Spleen (tissue), 11 donors: ENCODE measurements at regions not wholly inside any gene's neighbourhood (a gene's known extent, or its start where the extent isn't known, plus 50 kb on each side); places are given as distances from the start of the nearest gene placed in this dataset.

Source experiments
- DNase-seq: peaks from one replicate; pipeline ENCODE4 v3.0.0-alpha.2; 2020
- H3K27ac ChIP-seq, 8 donors: fragments of 200-600 bp; sonication (generic) in 7 of 8; 1 replicate in 4 of 8; 2 replicates in 4 of 8; pipeline versions ENCODE4 v1.5.0 to v1.8.0; 2016 to 2021; ENCODE audit warnings: inconsistent platforms in 4 of 8, mild to moderate bottlenecking in 4 of 8, moderate library complexity in 1 of 8
- H3K27me3 ChIP-seq, 7 donors: fragments of 200-600 bp; sonication (generic) in 6 of 7; replicated peaks in 1 of 7; 1 replicate in 4 of 7; 2 replicates in 3 of 7; pipeline versions ENCODE4 v1.5.0 to v1.8.0; 2016 to 2021; ENCODE audit warnings: inconsistent platforms in 3 of 7, mild to moderate bottlenecking in 1 of 7
- H3K36me3 ChIP-seq, 6 donors: fragments of 200-600 bp; sonication (generic) in 5 of 6; 1 replicate in 4 of 6; 2 replicates in 2 of 6; pipeline versions ENCODE4 v1.5.0 to v1.8.0; 2016 to 2021; ENCODE audit warnings: inconsistent platforms in 2 of 6
- H3K4me1 ChIP-seq, 6 donors: fragments of 200-600 bp; sonication (generic) in 5 of 6; 1 replicate in 3 of 6; 2 replicates in 3 of 6; pipeline versions ENCODE4 v1.5.0 to v1.8.0; 2016 to 2021; ENCODE audit warnings: inconsistent platforms in 3 of 6
- H3K4me3 ChIP-seq, 8 donors: fragments of 200-600 bp; sonication (generic) in 7 of 8; 1 replicate in 4 of 8; 2 replicates in 4 of 8; pipeline versions ENCODE4 v1.5.0 to v1.8.0; 2016 to 2021; ENCODE audit warnings: inconsistent platforms in 4 of 8, mild to moderate bottlenecking in 4 of 8, moderate library complexity in 2 of 8
- H3K9me3 ChIP-seq, 8 donors: fragments of 200-600 bp; sonication (generic) in 7 of 8; 1 replicate in 4 of 8; 2 replicates in 4 of 8; pipeline versions ENCODE4 v1.5.0 to v1.8.0; 2016 to 2021; ENCODE audit warnings: inconsistent platforms in 4 of 8
- POLR2A ChIP-seq, 3 donors: fragments of 450-650 bp; IDR thresholded peaks; one replicate each; pipeline ENCODE4 v1.5.1; 2017; ENCODE audit warnings: antibody characterized with exemption in 3 of 3, mild to moderate bottlenecking in 1 of 3
- POLR2AphosphoS5 ChIP-seq, 3 donors: sonication (generic); formaldehyde crosslinking; IDR thresholded peaks; one replicate each; pipeline ENCODE4 v1.5.1; 2017; ENCODE audit warnings: antibody characterized with exemption in 3 of 3
- WGBS, 5 donors: extraction: QIAGEN DNeasy Blood & Tissue Kit in 3 of 5; methylation state at CpG; one replicate each; pipeline versions ENCODE4 v1.1.5 to v1.1.7; 2013 to 2018; 5-methylcytosine and 5-hydroxymethylcytosine counted together
- intact Hi-C: fragments of 100-400 bp; cut with DNase I; formaldehyde crosslinking; loops from one replicate; pipeline ENCODE4 v1.15.0; 2023; ENCODE audit warnings: low total_unique reads
- TF ChIP-seq, protein P1 (sequence below), 11 experiments: fragments of 200-600 bp in 7 of 11; fragments of 450-650 bp in 4 of 11; sonication (generic) in 4 of 11; IDR thresholded peaks in 8 of 11; conservative IDR thresholded peaks in 3 of 11; 1 replicate in 7 of 11; 2 replicates in 4 of 11; pipeline versions ENCODE4 v1.4.0 to v1.8.0; 2016 to 2021; ENCODE audit warnings: antibody characterized with exemption in 11 of 11, inconsistent platforms in 4 of 11, mild to moderate bottlenecking in 1 of 11
- donor health status: healthy with polysubstance abuse.
- donor health status: DM: no; HTN: no; CAD: no; lungs with moderate emphysema.
- donor health status: DM: no; HTN: no; CAD: no.
- donor health status: Bipolar disorder and iron deficiency.
- donor health status: healthy.
- donor health status: DM: no; HTN: no; CAD: no.
- donor health status: DM: yes; HTN: yes; CAD: no.

DNA sequence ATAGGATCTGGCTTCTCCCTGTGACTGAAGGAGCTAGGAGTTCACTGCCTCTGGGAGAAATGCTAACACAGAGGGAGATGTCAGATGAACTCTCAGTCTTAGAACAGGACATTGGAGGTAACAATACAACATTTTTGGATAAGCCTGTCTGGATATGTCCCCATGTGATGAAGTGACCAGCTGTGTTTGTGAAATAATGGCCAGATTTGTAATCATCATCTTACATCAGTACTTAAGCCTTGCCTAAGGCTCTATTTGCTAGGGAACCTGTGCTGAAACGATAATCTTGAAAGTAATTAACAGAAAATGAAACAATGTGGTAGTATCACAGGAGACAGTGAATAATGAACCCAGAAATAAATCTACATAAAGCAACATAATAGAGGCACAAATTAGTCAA is 56.2 kb downstream of the CRPPA start:
- WGBS, 5 donors: 68 to 90% (median 78%) methylated on average over 1 of the region's 1 CpG
- Histone ChIP-seq H3K4me3 (no peak overlapping the region), H3K27me3 (no peaks in the 10 kb centered on the region), H3K4me1 (no peaks in the 10 kb centered on the region), H3K27ac (no peak overlapping the region), H3K9me3 (peaks cover 0 to 6% (median 0%) of the 10 kb centered on the region in 8 donors), H3K36me3 (no peaks in the 10 kb centered on the region)
- intact Hi-C loops: no loop called here
- no peak for DNase-seq
- TF ChIP-seq, protein P1, sequence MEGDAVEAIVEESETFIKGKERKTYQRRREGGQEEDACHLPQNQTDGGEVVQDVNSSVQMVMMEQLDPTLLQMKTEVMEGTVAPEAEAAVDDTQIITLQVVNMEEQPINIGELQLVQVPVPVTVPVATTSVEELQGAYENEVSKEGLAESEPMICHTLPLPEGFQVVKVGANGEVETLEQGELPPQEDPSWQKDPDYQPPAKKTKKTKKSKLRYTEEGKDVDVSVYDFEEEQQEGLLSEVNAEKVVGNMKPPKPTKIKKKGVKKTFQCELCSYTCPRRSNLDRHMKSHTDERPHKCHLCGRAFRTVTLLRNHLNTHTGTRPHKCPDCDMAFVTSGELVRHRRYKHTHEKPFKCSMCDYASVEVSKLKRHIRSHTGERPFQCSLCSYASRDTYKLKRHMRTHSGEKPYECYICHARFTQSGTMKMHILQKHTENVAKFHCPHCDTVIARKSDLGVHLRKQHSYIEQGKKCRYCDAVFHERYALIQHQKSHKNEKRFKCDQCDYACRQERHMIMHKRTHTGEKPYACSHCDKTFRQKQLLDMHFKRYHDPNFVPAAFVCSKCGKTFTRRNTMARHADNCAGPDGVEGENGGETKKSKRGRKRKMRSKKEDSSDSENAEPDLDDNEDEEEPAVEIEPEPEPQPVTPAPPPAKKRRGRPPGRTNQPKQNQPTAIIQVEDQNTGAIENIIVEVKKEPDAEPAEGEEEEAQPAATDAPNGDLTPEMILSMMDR (IDR thresholded peaks at IDR 0.05 in 8 of 11, conservative IDR thresholded peaks at IDR 0.05 in 3 of 11): no peak
- TF ChIP-seq POLR2AphosphoS5 (IDR thresholded peaks at IDR 0.05) (no peak), POLR2A (IDR thresholded peaks at IDR 0.05) (no peak)

DNA sequence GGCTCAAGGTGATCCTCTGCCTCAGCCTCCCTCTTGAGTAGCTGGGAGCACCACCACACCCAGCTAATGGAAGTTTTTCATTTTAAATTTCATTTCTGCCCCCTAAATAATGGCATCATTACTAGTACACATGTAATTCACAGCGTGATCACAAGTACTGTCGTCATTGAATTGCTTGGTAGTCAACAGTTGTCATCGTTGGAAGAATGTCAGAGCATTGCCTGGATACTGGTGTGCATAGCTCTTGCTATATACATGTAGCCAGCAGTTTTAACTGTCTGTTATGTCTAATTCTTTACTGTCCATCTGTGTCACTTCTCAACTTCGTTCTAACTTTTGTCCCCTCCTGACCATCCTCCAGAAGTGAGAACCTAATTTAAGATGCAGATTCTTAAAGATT is 62.1 kb downstream of the CRPPA start:
- Histone ChIP-seq H3K4me1 (no peaks in the 10 kb centered on the region), H3K27ac (no peak overlapping the region), H3K9me3 (no peaks in the 10 kb centered on the region), H3K27me3 (no peaks in the 10 kb centered on the region), H3K36me3 (no peaks in the 10 kb centered on the region), H3K4me3 (no peak overlapping the region)
- WGBS, 5 donors: 67 to 91% (median 77%) methylated on average over 4 of the region's 4 CpGs
- intact Hi-C loops: no loop called here
- DNase-seq: no peak
- no peak for TF ChIP-seq POLR2A (IDR thresholded peaks at IDR 0.05)
- TF ChIP-seq, protein P1 (IDR thresholded peaks at IDR 0.05 in 8 of 11, conservative IDR thresholded peaks at IDR 0.05 in 3 of 11): no peak
- no peak for TF ChIP-seq POLR2AphosphoS5 (IDR thresholded peaks at IDR 0.05)

DNA sequence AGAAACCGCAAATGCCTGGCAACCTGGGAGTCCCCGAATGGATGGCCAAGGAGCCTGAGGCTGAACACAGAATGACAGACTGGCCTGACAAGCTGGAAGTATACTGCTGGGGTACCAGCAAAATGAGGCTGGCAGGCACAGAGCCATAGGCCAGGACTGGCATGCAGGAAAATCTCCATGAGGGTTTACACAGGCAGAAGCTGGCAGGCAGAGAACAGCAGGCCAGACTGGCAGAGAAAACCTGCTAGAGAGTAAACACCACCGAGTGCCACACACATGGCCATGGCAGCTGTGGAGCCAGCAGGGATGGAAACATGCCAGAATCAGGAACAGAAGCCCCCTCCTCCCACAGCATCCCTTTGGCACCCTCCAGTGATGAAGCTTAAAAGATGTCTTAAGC is 63.4 kb downstream of the CRPPA start:
- 64 to 87% (median 81%) methylated on average over 3 of the region's 3 CpGs for WGBS, 5 donors
- Histone ChIP-seq H3K27me3 (no peaks in the 10 kb centered on the region), H3K36me3 (no peaks in the 10 kb centered on the region), H3K9me3 (no peaks in the 10 kb centered on the region), H3K4me1 (no peaks in the 10 kb centered on the region), H3K27ac (no peak overlapping the region), H3K4me3 (no peak overlapping the region)
- intact Hi-C loops: no loop called here
- TF ChIP-seq, protein P1 (IDR thresholded peaks at IDR 0.05 in 8 of 11, conservative IDR thresholded peaks at IDR 0.05 in 3 of 11): no peak
- no peak for TF ChIP-seq POLR2AphosphoS5 (IDR thresholded peaks at IDR 0.05)
- no peak for TF ChIP-seq POLR2A (IDR thresholded peaks at IDR 0.05)
- DNase-seq: no peak

DNA sequence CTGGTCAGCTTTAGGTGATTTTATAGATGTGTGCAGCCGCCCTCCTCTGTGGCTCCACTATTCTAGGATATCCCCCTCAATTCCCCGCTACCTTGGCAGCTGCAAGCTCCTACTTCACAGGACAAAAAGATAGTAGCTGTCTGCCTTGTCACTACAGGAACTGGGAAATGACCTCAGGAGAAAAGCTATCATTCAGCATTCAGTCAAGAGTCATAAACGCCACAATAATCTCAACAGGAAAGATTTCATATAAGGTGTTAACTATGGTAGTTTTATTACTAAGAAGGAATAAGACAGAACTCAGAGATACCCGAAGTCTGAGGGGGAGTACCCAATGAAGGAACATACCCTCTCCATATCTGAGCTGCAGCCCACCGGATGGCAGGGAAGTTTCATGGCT is 63.9 kb downstream of the CRPPA start:
- no peak for DNase-seq
- H3K4me1 ChIP-seq: no peaks in the 10 kb centered on the region
- H3K27me3 ChIP-seq: no peaks in the 10 kb centered on the region
- H3K4me3 ChIP-seq: no peak overlapping the region
- no peak overlapping the region for H3K27ac ChIP-seq
- intact Hi-C loops: no loop called here
- H3K9me3 ChIP-seq: no peaks in the 10 kb centered on the region
- no peak for TF ChIP-seq POLR2A (IDR thresholded peaks at IDR 0.05)
- TF ChIP-seq, protein P1 (IDR thresholded peaks at IDR 0.05 in 8 of 11, conservative IDR thresholded peaks at IDR 0.05 in 3 of 11): no peak
- no peak for TF ChIP-seq POLR2AphosphoS5 (IDR thresholded peaks at IDR 0.05)
- H3K36me3 ChIP-seq: no peaks in the 10 kb centered on the region
- 82 to 86% (median 82%) methylated on average over 5 of the region's 5 CpGs for WGBS, 5 donors
